ENCODE measurements at regions not wholly inside any gene's neighbourhood (a gene's known extent, or its start where the extent isn't known, plus 50 kb on each side); places are given as distances from the start of the nearest gene placed in this dataset.

DNA sequence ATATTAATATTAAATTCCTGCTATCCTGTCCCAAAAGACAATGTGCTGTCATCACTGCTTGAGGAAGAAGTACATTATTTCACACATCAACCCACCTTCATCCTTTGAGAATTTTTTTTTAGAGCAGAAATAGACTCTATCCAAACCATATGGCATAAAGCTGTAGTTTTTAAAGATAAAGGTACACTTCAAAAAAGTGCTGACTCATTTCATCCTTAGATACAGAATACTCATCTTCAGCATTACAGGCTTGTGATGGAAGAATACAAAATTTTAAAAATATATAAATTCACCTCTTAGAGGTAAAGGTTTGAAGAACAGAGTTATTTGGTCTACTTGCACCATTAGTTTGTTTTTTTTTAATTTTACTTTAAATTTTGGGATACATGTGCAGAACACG lies 126.7 kb upstream of the ERG start:
- 96 to 100% (median 98%) methylated on average over 1 of the region's 1 CpG for WGBS, 4 donors
- Histone ChIP-seq H3K36me3 (no peaks in the 10 kb centered on the region), H3K4me3 (no peak overlapping the region), H3K27ac (no peak overlapping the region), H3K27me3 (peaks cover 0 to 4% (median 0%) of the 10 kb centered on the region in 9 donors), H3K4me1 (peaks cover 0 to 6% (median 0%) of the 10 kb centered on the region in 12 donors), H3K9me3 (peaks cover 0 to 7% (median 0%) of the 10 kb centered on the region in 12 donors)
- TF ChIP-seq POLR2A (IDR thresholded peaks at IDR 0.05) = no peak
- TF ChIP-seq, protein P1, sequence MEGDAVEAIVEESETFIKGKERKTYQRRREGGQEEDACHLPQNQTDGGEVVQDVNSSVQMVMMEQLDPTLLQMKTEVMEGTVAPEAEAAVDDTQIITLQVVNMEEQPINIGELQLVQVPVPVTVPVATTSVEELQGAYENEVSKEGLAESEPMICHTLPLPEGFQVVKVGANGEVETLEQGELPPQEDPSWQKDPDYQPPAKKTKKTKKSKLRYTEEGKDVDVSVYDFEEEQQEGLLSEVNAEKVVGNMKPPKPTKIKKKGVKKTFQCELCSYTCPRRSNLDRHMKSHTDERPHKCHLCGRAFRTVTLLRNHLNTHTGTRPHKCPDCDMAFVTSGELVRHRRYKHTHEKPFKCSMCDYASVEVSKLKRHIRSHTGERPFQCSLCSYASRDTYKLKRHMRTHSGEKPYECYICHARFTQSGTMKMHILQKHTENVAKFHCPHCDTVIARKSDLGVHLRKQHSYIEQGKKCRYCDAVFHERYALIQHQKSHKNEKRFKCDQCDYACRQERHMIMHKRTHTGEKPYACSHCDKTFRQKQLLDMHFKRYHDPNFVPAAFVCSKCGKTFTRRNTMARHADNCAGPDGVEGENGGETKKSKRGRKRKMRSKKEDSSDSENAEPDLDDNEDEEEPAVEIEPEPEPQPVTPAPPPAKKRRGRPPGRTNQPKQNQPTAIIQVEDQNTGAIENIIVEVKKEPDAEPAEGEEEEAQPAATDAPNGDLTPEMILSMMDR (IDR thresholded peaks at IDR 0.05) = no peak
- DNase-seq = no peak
- ATAC-seq = no peak
- intact Hi-C loops (cut with DNase I) = no loop called here

DNA sequence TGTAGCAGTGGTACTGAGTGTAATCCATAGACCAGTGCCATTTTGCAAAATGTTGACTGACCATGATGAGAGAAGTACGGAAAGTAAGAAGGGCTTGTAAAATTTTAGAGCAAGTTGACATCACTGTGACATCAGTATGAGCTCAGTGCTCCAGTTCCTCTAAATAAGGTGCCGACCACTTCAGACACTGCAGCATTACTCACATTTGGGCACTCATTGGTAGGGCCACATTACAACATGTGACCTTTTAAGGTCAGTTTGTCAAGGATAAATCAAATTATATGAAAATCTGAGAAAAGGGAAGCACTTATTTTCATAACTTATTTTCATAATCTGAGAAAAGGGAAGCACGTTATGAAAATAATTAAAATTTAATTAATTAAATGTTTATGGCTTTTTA lies 128.0 kb upstream of the ERG start:
- intact Hi-C loops (cut with DNase I) = no loop called here
- no peak for TF ChIP-seq POLR2A (IDR thresholded peaks at IDR 0.05)
- TF ChIP-seq, protein P1 (IDR thresholded peaks at IDR 0.05) = no peak
- H3K4me1 ChIP-seq = no peaks in the 10 kb centered on the region

DNA sequence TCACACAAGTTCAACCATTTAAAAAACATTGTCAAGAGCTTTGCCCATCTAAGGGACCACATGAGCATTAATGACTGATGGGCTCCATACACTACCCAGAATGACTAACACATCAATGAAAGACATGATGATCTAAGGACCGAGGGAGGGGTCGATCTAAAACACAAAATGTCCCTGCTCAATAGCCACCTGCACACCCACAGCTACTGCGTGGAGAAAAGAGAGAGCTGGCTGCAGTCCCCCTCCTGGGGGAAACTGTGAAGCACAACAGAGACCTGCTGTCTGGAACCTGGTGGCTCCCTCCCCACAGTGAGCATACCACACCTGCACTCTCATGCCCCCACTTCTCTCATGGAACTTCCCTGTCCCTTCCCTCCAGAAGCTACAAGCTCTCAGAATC lies 130.1 kb upstream of the ERG start:
- TF ChIP-seq, protein P1 (IDR thresholded peaks at IDR 0.05) = no peak
- no peak for TF ChIP-seq POLR2A (IDR thresholded peaks at IDR 0.05)
- ATAC-seq (no peak), DNase-seq (no peak)
- peaks cover 0 to 4% (median 0%) of the 10 kb centered on the region in 9 donors for H3K27me3 ChIP-seq
- H3K27ac ChIP-seq = no peak overlapping the region
- H3K4me3 ChIP-seq = no peak overlapping the region
- H3K4me1 ChIP-seq = no peaks in the 10 kb centered on the region
- WGBS, 4 donors = 66 to 85% (median 78%) methylated on average over 3 of the region's 3 CpGs
- no peaks in the 10 kb centered on the region for H3K36me3 ChIP-seq
- H3K9me3 ChIP-seq = peaks cover 0 to 10% (median 0%) of the 10 kb centered on the region in 12 donors
- intact Hi-C loops (cut with DNase I) = no loop called here

More for the DNA sequence above, 128.0 kb upstream of the ERG start:
- WGBS, 4 donors = 92 to 96% (median 95%) methylated on average over 3 of the region's 3 CpGs
- DNase-seq = no peak
- peaks cover 0 to 10% (median 0%) of the 10 kb centered on the region in 12 donors for H3K9me3 ChIP-seq
- H3K4me3 ChIP-seq = no peak overlapping the region
- no peak for ATAC-seq
- H3K36me3 ChIP-seq = no peaks in the 10 kb centered on the region
- no peak overlapping the region for H3K27ac ChIP-seq
- peaks cover 0 to 4% (median 0%) of the 10 kb centered on the region in 9 donors for H3K27me3 ChIP-seq

DNA sequence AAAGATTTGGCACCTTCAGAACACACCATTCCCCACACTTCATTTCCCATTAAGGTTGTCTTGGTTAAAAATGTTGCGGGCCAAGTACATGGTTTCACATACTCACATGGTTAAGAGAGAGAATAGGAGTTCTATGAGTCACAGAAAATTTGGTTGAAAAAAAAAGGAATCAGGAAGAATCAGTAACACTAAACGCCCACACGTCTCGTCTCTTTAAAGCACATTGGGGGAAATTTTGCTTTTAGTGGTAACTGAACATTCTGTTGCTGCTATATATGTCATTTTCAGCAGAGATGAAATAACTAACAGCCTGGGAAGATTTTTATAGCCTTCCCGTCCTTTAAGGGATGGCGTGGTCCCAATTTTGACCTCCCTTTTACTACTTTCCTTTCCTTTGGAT lies 132.9 kb upstream of the ERG start:
- no peak for TF ChIP-seq POLR2A (IDR thresholded peaks at IDR 0.05)
- TF ChIP-seq, protein P1 (IDR thresholded peaks at IDR 0.05) = no peak
- Histone ChIP-seq H3K27me3 (peaks cover 0 to 4% (median 0%) of the 10 kb centered on the region in 9 donors), H3K4me3 (no peak overlapping the region), H3K36me3 (no peaks in the 10 kb centered on the region), H3K27ac (peak overlapping the region in 1 of 12 donors; percentile 2), H3K9me3 (peaks cover 0 to 17% (median 0%) of the 10 kb centered on the region in 12 donors), H3K4me1 (no peaks in the 10 kb centered on the region)
- 73 to 78% (median 76%) methylated on average over 6 of the region's 6 CpGs for WGBS, 4 donors
- DNase-seq = no peak
- ATAC-seq = peak in 1 of 4 donors; percentile 67
- intact Hi-C loops (cut with DNase I) = no loop called here
